Liver (tissue), 3 donors: ENCODE measurements at regions not wholly inside any gene's neighbourhood (a gene's known extent, or its start where the extent isn't known, plus 50 kb on each side); places are given as distances from the start of the nearest gene placed in this dataset.

Experiments
- ATF3 ChIP-seq: IDR thresholded peaks from 2 replicates; pipeline ENCODE4 v1.6.1; 2016; ENCODE audit warnings: antibody characterized with exemption
- CTCF ChIP-seq: fragments of 150-350 bp; IDR thresholded peaks from 2 replicates; pipeline ENCODE4 v1.5.1; 2017; ENCODE audit warnings: improper control_type of control experiment, low read depth, low read length; ENCODE audit not compliant: missing input control
- EGR1 ChIP-seq, 2 donors: IDR thresholded peaks; 2 replicates each; pipeline ENCODE4 v1.6.1; 2016 to 2018; ENCODE audit warnings: antibody characterized with exemption in 2 of 2, low read depth in 2 of 2
- GABPA ChIP-seq, 2 donors: IDR thresholded peaks in 1 of 2; conservative IDR thresholded peaks in 1 of 2; 2 replicates each; pipeline ENCODE4 v1.6.1; 2016; ENCODE audit warnings: antibody characterized with exemption in 2 of 2, mild to moderate bottlenecking in 1 of 2, moderate library complexity in 1 of 2
- HNF4A ChIP-seq, 2 donors: conservative IDR thresholded peaks; 2 replicates each; pipeline ENCODE4 v1.6.1; 2016; ENCODE audit warnings: antibody characterized with exemption in 2 of 2, mild to moderate bottlenecking in 2 of 2
- JUND ChIP-seq, 2 donors: IDR thresholded peaks; 2 replicates each; pipeline ENCODE4 v1.6.1; 2016; ENCODE audit warnings: antibody characterized with exemption in 2 of 2
- MAX ChIP-seq: IDR thresholded peaks from 2 replicates; pipeline ENCODE4 v1.6.1; 2016; ENCODE audit warnings: antibody characterized with exemption
- NR2F2 ChIP-seq: IDR thresholded peaks from 2 replicates; pipeline ENCODE4 v1.6.1; 2016; ENCODE audit warnings: antibody characterized with exemption
- RAD21 ChIP-seq, 2 donors: IDR thresholded peaks; 2 replicates each; pipeline ENCODE4 v1.6.1; 2016; ENCODE audit warnings: antibody characterized with exemption in 2 of 2, mild to moderate bottlenecking in 2 of 2
- REST ChIP-seq: IDR thresholded peaks from 2 replicates; pipeline ENCODE4 v1.6.1; 2016; ENCODE audit warnings: antibody characterized with exemption, mild to moderate bottlenecking
- RXRA ChIP-seq, 2 donors: IDR thresholded peaks; 2 replicates each; pipeline ENCODE4 v1.6.1; 2017 to 2018; ENCODE audit warnings: antibody characterized with exemption in 2 of 2, mild to moderate bottlenecking in 1 of 2
- TAF1 ChIP-seq: conservative IDR thresholded peaks from 2 replicates; pipeline ENCODE4 v1.6.1; 2016; ENCODE audit warnings: antibody characterized with exemption, mild to moderate bottlenecking
- YY1 ChIP-seq: IDR thresholded peaks from 2 replicates; pipeline ENCODE4 v1.6.1; 2016; ENCODE audit warnings: antibody characterized with exemption, mild to moderate bottlenecking
- donor health status: healthy.
- donor health status: healthy.

- TF ChIP-seq TAF1 (no peak), CTCF (no peak), RAD21 (IDR thresholded peaks at IDR 0.05) (no peak), YY1 (no peak), JUND (IDR thresholded peaks at IDR 0.05) (no peak), ATF3 (no peak), MAX (no peak), HNF4A (conservative IDR thresholded peaks at IDR 0.05) (no peak), EGR1 (IDR thresholded peaks at IDR 0.05; ENCODE audit: low read depth in 2 of 2) (no peak), RXRA (IDR thresholded peaks at IDR 0.05) (no peak), NR2F2 (no peak), GABPA (IDR thresholded peaks at IDR 0.05 in 1 of 2, conservative IDR thresholded peaks at IDR 0.05 in 1 of 2) (no peak), REST (no peak)
Measured at GRCh38 chr9:82547995-82548394, 514.9 kb downstream of the RASEF start.
